ENCODE measurements at regions not wholly inside any gene's neighbourhood (a gene's known extent, or its start where the extent isn't known, plus 50 kb on each side); places are given as distances from the start of the nearest gene placed in this dataset.

DNA sequence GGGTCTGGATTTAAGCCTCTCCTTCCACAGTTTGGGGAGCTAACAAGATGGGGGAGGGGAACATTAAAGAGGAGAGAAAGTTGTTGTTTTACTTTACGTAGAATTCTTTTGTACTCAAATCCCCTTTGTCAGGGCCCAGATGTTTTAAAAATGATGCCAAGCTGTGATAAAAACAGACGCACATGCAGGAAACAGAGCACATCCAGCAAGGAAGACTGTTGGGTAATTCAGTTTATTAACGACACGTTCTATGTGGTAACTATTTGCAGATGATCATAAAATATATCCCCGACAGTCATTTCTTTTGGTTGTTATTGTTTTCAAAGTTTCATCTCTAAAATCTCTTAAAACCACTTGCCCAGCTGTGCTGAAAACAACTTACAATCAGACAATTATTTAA, 307.0 kb upstream of the PRDM1 start:
- DNase-seq (ENCODE audit: low spot score), result no peak
- H3K27ac ChIP-seq, result no peak overlapping the region
- TF ChIP-seq, protein P1, sequence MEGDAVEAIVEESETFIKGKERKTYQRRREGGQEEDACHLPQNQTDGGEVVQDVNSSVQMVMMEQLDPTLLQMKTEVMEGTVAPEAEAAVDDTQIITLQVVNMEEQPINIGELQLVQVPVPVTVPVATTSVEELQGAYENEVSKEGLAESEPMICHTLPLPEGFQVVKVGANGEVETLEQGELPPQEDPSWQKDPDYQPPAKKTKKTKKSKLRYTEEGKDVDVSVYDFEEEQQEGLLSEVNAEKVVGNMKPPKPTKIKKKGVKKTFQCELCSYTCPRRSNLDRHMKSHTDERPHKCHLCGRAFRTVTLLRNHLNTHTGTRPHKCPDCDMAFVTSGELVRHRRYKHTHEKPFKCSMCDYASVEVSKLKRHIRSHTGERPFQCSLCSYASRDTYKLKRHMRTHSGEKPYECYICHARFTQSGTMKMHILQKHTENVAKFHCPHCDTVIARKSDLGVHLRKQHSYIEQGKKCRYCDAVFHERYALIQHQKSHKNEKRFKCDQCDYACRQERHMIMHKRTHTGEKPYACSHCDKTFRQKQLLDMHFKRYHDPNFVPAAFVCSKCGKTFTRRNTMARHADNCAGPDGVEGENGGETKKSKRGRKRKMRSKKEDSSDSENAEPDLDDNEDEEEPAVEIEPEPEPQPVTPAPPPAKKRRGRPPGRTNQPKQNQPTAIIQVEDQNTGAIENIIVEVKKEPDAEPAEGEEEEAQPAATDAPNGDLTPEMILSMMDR (conservative IDR thresholded peaks at IDR 0.05; ENCODE audit: low read depth), result no peak
- ChIA-PET CTCF (interaction anchor here (0.7 kb wide), 1 partner anchor 792 kb away, joined by 3 read pairs; no protein-coding TSS in a partner anchor), POLR2A (ENCODE audit: low non-redundant PET) (no interaction called here)

DNA sequence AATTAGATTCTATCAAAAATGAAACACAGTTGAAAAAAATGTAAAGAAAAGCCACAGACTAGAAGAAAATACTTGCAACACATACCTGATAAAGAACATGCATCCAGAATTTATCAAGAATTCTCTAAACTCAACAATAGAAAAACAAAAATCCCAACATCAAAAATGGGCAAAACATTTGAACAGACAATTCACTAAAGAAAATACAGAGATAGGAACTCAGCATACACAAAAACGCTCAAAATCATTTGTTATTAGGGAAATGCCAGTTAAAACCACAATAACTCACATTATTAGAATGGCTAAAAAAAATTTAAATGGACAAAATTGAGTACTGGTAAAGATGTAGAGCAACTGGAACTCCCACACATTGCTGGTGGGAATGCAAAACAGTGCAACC, 311.0 kb upstream of the PRDM1 start:
- DNase-seq (ENCODE audit: low spot score), result no peak
- POLR2A ChIA-PET (ENCODE audit: low non-redundant PET), result no interaction called here
- H3K27ac ChIP-seq, result no peak overlapping the region
- TF ChIP-seq, protein P1 (conservative IDR thresholded peaks at IDR 0.05; ENCODE audit: low read depth), result no peak
- CTCF ChIA-PET, result no interaction called here

DNA sequence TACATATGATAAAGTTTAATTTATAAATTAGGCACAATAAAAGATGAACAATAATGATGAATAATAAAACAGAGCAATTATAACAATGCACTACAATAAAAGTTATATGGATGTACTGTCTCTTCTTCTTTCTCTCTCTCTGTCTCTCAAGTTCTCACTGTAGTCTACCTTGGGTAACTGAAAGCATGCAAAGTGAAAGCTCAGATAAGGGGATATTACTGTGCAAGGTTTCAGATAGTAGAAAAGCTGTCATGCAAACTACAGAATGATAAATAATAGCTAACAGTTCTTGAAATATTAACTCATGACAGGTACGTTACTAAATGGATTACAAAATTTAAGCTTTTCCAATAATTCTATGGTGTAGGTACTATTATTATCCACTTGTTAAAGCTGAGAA, 311.9 kb upstream of the PRDM1 start:
- no peak overlapping the region for H3K27ac ChIP-seq
- ChIA-PET CTCF (no interaction called here), POLR2A (ENCODE audit: low non-redundant PET) (no interaction called here)
- no peak for DNase-seq (ENCODE audit: low spot score)
- TF ChIP-seq, protein P1 (conservative IDR thresholded peaks at IDR 0.05; ENCODE audit: low read depth), result no peak

DNA sequence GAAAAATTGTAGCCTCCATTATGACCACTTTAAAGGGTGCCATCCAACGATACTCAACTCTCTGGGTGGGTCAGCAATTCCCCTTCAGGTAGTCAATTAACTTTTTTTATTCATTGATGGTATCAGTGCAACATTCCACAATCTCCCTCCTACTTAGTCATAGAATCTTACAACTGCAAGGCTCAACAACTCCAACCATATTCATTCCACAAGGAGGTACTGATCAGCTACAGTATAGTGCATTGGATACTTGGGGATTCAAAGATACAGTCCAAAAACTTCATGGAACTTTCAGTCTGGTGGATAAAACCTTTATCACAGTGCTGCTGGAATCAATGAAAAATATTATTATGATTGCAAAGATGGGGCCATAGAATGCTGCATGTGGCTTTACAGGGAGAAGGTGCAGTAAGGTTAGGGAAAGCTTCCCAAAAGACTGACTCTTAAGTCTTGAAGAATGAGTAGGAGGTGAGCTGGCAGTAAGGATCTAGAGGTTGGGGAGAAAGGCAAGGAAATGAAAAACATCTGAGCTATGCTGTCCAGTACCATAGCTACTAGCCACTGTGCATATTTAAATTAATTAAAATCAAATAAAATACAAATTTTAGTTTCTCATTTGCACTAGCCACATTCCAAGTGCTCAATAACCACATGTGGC, 314.7 kb upstream of the PRDM1 start:
- DNase-seq (ENCODE audit: low spot score), result no peak
- TF ChIP-seq, protein P1 (conservative IDR thresholded peaks at IDR 0.05; ENCODE audit: low read depth), result no peak
- ChIA-PET POLR2A (ENCODE audit: low non-redundant PET) (no interaction called here), CTCF (no interaction called here)
- no peak overlapping the region for H3K27ac ChIP-seq

DNA sequence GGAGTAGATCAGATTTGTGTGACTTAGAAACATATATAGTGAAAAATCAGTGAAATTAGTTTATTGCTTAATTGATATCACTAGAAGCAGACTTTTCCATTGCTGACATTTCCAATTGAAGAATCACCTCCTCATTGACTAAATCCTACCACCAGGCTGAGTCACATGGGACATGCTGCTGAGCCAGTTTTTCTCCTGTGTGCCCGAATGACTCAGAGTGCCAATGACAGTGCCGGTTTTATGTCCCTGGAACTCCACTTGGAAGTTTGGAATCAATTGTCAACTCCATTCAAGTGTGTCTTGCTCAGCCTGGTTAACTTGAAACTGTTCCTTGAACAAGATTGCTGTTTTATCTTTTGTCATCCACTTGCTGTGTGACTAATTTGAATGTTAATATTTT, 316.1 kb upstream of the PRDM1 start:
- ChIA-PET POLR2A (ENCODE audit: low non-redundant PET) (no interaction called here), CTCF (no interaction called here)
- H3K27ac ChIP-seq, result no peak overlapping the region
- DNase-seq (ENCODE audit: low spot score), result peak; percentile 49
- TF ChIP-seq, protein P1 (conservative IDR thresholded peaks at IDR 0.05; ENCODE audit: low read depth), result no peak

DNA sequence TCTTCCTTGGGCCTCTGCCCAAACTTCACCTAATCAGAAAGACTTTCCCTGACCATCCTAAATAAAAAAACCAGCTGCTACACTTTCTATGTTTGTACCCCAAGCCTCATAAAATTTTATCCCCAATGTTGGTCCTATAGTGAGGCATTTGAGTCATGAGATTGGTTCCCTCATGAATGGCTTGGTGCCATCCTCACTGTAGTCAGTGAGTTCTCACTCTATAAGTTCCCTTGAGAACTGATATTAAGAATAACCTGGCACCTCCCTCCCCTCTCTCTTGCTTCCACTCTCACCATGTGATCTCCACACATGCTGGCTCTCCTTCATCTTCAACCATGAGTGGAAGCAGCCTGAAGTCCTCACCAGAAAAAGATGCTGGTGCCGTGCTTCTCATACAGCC, 316.9 kb upstream of the PRDM1 start:
- ChIA-PET POLR2A (ENCODE audit: low non-redundant PET) (no interaction called here), CTCF (no interaction called here)
- no peak overlapping the region for H3K27ac ChIP-seq
- no peak for DNase-seq (ENCODE audit: low spot score)
- TF ChIP-seq, protein P1 (conservative IDR thresholded peaks at IDR 0.05; ENCODE audit: low read depth), result no peak
